Stimulated activated CD8-positive, alpha-beta memory T cell treated with anti-CD3 and anti-CD28 coated beads, Interleukin-15, amount 100 ng/mL, for 48 hours (primary cell): ENCODE measurements at regions not wholly inside any gene's neighbourhood (a gene's known extent, or its start where the extent isn't known, plus 50 kb on each side); places are given as distances from the start of the nearest gene placed in this dataset.

Source experiments
- DNase-seq, 2 donors: peaks; one replicate each; pipeline ENCODE4 v3.0.0-alpha.2; 2020; ENCODE audit warnings: low read depth in 2 of 2

DNA sequence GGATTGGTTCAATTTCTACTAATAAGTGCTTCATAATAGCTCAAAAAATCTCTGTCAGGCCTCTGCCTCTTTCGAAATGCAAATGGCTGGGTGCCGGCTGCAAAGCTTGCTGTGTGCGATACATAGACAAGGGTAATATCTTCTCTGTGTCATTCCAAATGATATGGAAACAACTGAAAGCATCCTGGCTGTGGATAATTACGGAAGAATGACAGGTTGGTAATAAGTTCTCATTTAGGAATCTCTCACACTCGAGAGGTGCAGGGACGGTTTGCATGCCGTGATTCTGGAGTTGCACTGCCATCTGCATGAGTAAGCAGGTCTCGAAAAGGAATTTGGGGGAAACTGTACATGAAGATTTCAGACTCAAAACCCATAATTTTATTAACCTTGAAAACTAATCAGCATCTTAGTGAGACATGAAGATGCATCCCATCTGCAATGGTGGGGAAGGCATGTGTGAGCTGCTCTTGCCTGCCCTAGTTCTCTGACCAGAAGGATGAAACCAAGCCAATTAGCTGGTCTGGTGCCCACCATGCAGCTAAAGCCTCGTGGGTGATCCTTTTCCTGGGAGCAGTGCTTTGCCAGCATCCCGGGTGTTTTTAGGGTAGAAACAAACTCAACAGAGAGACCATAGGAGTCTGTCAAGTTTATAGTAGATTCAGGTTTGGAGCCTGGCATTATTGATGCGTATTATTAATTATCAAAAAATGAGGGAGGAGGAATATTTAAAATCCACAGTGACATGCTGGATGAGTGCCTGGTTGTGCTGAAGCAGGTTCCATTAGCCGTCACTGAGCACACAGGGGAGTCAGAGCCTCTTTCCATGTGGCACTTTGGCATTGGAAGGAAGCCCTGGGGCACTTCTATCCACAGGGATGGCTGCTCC is 503.6 kb upstream of the MGMT start:
- no peak for DNase-seq

DNA sequence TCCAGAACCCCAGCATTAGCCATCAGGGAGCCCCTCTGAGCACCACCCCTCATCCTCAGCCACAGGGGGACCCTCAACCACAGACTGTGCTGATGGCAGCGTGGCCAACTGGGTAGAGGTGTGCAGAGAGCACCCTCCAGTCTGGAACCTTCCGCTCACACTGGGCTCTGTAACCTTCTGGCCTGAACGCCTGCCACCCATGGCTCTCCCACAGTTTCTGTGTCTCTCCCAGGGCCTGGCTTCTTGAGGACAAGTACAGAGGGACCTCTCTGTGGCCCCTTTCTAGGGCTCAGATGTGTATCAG is 503.0 kb upstream of the MGMT start:
- DNase-seq, result no peak

- no peak for DNase-seq
Measured at GRCh38 chr10:128967980-128968756, 498.9 kb upstream of the MGMT start.

DNA sequence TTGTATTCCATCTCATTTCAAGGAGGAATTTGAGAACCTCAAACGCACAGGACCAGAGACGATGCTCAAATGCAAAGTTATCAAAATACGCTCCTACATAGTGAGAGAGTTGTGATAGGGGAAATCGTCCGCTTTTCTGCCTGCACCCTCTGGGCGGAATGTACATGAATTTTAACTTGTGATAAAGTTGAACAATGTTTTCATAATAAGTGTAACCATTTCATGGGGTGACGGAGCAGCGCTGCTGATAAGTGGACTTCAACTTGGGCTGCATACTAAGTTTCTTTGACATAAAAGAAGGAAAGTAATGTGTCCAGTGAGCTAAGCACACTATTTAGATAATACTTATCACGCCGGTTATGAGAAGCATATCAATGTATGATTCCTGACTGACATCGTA is 497.5 kb upstream of the MGMT start:
- no peak for DNase-seq

GRCh38 chr10:128971374-128972035 is 495.5 kb upstream of the MGMT start:
- no peak for DNase-seq

- DNase-seq, result no peak
Measured at GRCh38 chr10:128972036-128972405, 495.0 kb upstream of the MGMT start.

GRCh38 chr10:128973221-128973620 is 493.8 kb upstream of the MGMT start:
- DNase-seq, result no peak

- DNase-seq, result no peak
Measured at GRCh38 chr10:128976856-128977255, 490.2 kb upstream of the MGMT start.

DNA sequence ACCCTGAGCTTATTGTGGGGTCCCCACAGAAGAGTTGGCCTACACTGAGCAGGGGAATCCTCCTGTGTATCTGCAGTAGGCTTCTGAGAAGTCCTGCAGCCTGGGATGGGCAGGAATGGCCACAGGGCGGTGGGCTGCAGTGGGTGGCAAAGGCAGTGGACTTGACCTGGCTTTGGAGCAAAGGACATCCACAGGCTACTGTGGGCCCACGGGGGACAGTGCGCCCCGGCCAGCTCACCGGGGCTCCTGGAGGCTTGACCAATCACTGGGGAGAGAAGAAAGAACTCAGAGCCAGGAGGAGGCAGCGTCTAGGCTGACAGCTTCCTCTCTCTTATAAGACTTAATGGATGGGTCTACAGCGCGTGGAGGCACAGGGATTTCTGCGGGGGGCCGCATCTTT is 488.8 kb upstream of the MGMT start:
- DNase-seq, result no peak

DNA sequence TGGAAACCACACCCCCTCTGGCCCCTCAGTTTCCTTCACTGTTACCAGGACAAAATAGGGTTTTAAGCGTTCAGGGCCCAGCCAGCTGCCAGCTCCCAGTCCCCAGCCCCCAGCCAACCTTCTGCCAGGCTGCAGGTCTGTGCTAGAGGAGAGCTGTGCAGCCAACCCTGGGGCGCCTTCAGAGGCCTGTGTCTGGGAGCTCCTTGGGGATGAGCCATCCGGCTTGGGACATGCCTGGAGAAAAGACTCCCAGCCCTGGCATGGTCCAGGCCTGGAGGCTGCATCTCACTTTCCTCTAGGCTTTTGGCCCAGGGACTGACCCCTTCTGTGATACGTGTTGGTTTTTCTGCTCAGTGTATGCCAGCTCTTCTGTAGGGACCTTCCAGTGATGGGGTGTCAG is 487.6 kb upstream of the MGMT start:
- no peak for DNase-seq

DNA sequence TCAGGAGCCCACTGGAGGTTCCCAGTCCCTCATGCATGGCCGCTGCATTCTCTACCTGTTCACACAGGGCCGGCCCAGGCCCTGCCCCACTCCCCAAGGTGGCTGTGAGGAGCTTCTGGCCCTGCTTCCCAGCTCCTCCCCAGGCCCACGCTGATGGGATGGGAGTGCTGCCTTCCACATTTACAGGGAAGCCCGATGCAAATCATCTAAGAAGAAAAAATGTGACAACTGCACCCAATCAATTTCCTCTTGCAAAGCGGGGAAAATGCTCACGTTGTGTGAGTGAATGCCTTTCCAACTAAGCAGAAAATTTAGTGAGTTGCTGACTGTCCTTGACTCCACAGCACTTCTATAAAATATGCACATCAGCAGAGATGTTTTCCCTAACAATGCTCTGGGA is 485.8 kb upstream of the MGMT start:
- no peak for DNase-seq

- no peak for DNase-seq
Measured at GRCh38 chr10:128981881-128982615, 485.0 kb upstream of the MGMT start.

- DNase-seq, result no peak
Measured at GRCh38 chr10:128982616-128982915, 484.5 kb upstream of the MGMT start.

- no peak for DNase-seq
Measured at GRCh38 chr10:128985036-128985435, 482.0 kb upstream of the MGMT start.

- DNase-seq, result no peak
Measured at GRCh38 chr10:128990986-128991385, 476.1 kb upstream of the MGMT start.

DNA sequence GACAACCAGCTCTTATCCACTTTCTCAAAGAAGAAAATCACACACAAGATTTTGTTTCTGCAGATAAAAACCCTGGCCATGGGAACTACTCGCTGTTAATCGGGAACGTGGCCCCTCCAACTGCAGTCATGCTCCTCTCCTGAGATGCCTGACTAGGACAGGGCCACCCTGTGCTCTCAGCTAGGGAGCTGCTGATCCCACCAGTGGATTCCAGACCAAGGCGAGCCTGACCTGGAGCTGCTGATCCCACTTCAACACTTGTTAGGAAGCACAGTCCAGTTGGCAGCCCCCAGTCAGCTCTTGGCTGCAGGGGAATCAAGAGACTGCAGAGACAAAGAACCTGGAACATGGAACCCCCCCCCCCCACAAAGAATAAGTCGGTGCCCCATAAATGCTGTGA is 474.3 kb upstream of the MGMT start:
- no peak for DNase-seq

GRCh38 chr10:128993443-128993842 is 473.6 kb upstream of the MGMT start:
- DNase-seq, result no peak

- DNase-seq, result no peak
Measured at GRCh38 chr10:128993911-128994538, 473.0 kb upstream of the MGMT start.

GRCh38 chr10:128994598-128995143 is 472.4 kb upstream of the MGMT start:
- DNase-seq, result no peak

GRCh38 chr10:128995676-128996075 is 471.4 kb upstream of the MGMT start:
- no peak for DNase-seq

DNA sequence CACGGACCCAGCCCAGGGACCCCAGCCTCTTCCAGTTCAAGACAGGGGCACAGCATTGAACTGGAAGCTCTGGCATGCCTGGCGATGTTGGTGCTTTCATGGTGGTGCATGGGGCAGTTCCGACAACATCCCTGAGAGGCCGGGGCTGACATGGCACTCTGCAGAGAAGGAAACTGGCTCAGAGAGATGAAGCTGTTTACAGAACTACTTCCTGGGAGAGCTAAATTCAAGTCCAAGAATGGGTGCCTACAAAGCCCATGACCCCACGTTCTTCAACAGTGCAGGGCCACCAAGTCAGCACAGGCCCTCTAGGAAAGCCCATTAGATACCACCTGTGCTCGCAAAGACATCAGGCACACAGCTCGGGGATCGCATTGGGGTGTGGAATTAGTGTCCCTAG is 470.9 kb upstream of the MGMT start:
- DNase-seq, result no peak
